ENCODE measurements at regions not wholly inside any gene's neighbourhood (a gene's known extent, or its start where the extent isn't known, plus 50 kb on each side); places are given as distances from the start of the nearest gene placed in this dataset.
A peak's percentile ranks its signal among the peaks of the same experiment; 100 is the strongest.

- Histone ChIP-seq H3K4me1 (replicated peaks in 1 of 2) (peaks cover 0 to 10% of the 10 kb centered on the region in 2 donors), H3K27ac (no peak overlapping the region), H3K4me3 (no peak overlapping the region)
- in situ Hi-C loops (cut with MboI; ENCODE audit: low pct_unique_long_range_greater_than_20kb in 2 of 9, low sequenced_read_pairs in 9 of 9, unreplicated experiment in 9 of 9) = loop anchor here in 4 of 9 experiments (25.0 kb wide), 2 partner anchors 403 to 953 kb away; partner anchors contain the start of gene C1orf94 (in 1 of the 4)
- 0 to 62% (median 31%) methylated on average over 1 to 3 of the region's 4 CpGs; no CpG with 5 or more reads in 2 of the 10 experiments for WGBS, 10 experiments
- peak in 5 of 8 experiments; percentile 88 to 96 (median 92) for ATAC-seq (replicated peaks in 6 of 8)
These were observed 164.6 kb upstream of the GJB5 start for GRCh38 chr1:34590211-34590623.

- peak in 3 of 8 experiments; percentile 55 to 90 (median 55) for ATAC-seq (replicated peaks in 6 of 8)
- H3K4me3 ChIP-seq = no peak overlapping the region
- peaks cover 0 to 10% of the 10 kb centered on the region in 2 donors for H3K4me1 ChIP-seq (replicated peaks in 1 of 2)
- WGBS, 10 experiments = 0 to 85% (median 51%) methylated on average over 1 to 4 of the region's 4 CpGs; no CpG with 5 or more reads in 2 of the 10 experiments
- in situ Hi-C loops (cut with MboI; ENCODE audit: low pct_unique_long_range_greater_than_20kb in 2 of 9, low sequenced_read_pairs in 9 of 9, unreplicated experiment in 9 of 9) = loop anchor here in 4 of 9 experiments (25.0 kb wide), 2 partner anchors 405 to 955 kb away; partner anchors contain the start of gene C1orf94 (in 1 of the 4)
- H3K27ac ChIP-seq = no peak overlapping the region
These were observed 162.9 kb upstream of the GJB5 start for GRCh38 chr1:34591751-34592629.

GRCh38 chr1:34597877-34598514 lies 156.9 kb upstream of the GJB5 start:
- ATAC-seq (replicated peaks in 6 of 8) = peak; percentile 92 to 100 (median 98)
- in situ Hi-C loops (cut with MboI; ENCODE audit: low pct_unique_long_range_greater_than_20kb in 2 of 9, low sequenced_read_pairs in 9 of 9, unreplicated experiment in 9 of 9) = loop anchor here in 4 of 9 experiments (25.0 kb wide), 2 partner anchors 411 to 961 kb away; partner anchors contain the start of gene C1orf94 (in 1 of the 4)

GRCh38 chr1:34602907-34603306 lies 151.9 kb upstream of the GJB5 start:
- 17 to 100% (median 74%) methylated on average over 1 to 6 of the region's 6 CpGs; no CpG with 5 or more reads in 5 of the 10 experiments for WGBS, 10 experiments

More at GRCh38 chr1:34597877-34598514, 156.9 kb upstream of the GJB5 start:
- no peaks in the 10 kb centered on the region for H3K4me1 ChIP-seq (replicated peaks in 1 of 2)
- no peak overlapping the region for H3K4me3 ChIP-seq
- 0 to 100% (median 31%) methylated on average over 1 to 5 of the region's 5 CpGs; no CpG with 5 or more reads in 2 of the 10 experiments for WGBS, 10 experiments
- H3K27ac ChIP-seq = no peak overlapping the region

GRCh38 chr1:34603594-34603993 lies 151.3 kb upstream of the GJB5 start:
- 0 to 90% (median 60%) methylated on average over 1 to 2 of the region's 2 CpGs; no CpG with 5 or more reads in 2 of the 10 experiments for WGBS, 10 experiments
- no peak overlapping the region for H3K4me3 ChIP-seq
- in situ Hi-C loops (cut with MboI; ENCODE audit: low pct_unique_long_range_greater_than_20kb in 2 of 9, low sequenced_read_pairs in 9 of 9, unreplicated experiment in 9 of 9) = loop anchor here in 1 of 9 experiments (25.0 kb wide), 1 partner anchor 966 kb away; no protein-coding TSS in a partner anchor
- no peak overlapping the region for H3K27ac ChIP-seq
- H3K4me1 ChIP-seq (replicated peaks in 1 of 2) = no peaks in the 10 kb centered on the region
- ATAC-seq (replicated peaks in 6 of 8) = no peak

More at GRCh38 chr1:34602907-34603306, 151.9 kb upstream of the GJB5 start:
- Histone ChIP-seq H3K27ac (no peak overlapping the region), H3K4me1 (replicated peaks in 1 of 2) (no peaks in the 10 kb centered on the region), H3K4me3 (no peak overlapping the region)
- no peak for ATAC-seq (replicated peaks in 6 of 8)
- in situ Hi-C loops (cut with MboI; ENCODE audit: low pct_unique_long_range_greater_than_20kb in 2 of 9, low sequenced_read_pairs in 9 of 9, unreplicated experiment in 9 of 9) = loop anchor here in 1 of 9 experiments (25.0 kb wide), 1 partner anchor 966 kb away; no protein-coding TSS in a partner anchor

DNA sequence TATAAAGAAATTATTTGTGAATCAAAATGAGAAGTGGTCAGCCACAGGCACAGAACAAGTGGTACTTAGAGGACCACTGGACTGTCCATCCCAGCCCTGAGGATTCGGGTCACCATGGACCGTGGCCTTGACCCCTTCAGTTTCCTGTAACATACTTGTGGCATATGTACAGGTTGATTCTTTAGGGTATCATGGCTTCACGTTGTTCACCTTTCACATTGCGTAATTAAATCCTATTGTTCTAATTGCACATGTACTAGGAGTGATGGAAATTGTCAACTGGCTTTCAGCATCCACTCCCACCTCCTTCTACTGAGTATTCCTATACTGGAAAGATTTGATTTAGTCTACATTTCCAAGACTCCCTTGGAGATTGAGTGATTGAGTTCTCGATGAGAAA lies 148.3 kb upstream of the GJB5 start:
- 0 to 90% (median 51%) methylated on average over 1 to 5 of the region's 5 CpGs; no CpG with 5 or more reads in 2 of the 10 experiments for WGBS, 10 experiments
- no peak for ATAC-seq (replicated peaks in 6 of 8)
- H3K27ac ChIP-seq = no peak overlapping the region

DNA sequence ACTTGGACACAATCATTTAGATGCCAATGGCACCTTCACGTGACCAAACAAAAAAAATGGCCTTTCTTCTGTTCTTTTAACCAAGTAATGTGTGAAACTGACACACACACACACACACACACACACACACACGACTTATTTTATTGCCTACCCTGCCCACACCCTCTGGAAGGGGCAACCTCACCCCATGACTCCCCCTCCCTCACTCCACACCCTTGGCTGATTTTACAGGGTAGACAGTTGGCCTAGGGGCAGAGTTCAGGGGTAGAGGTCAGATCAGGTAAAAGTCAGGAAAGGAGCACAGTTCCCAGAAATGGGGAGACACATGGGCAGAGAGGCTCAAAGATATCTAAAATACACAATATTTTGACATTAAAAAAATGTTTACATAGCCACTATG lies 144.8 kb upstream of the GJB5 start:
- in situ Hi-C loops (cut with MboI; ENCODE audit: low pct_unique_long_range_greater_than_20kb in 2 of 9, low sequenced_read_pairs in 9 of 9, unreplicated experiment in 9 of 9) = loop anchor here in 1 of 9 experiments (25.0 kb wide), 1 partner anchor 973 kb away; no protein-coding TSS in a partner anchor
- no peak for ATAC-seq (replicated peaks in 6 of 8)
- WGBS, 10 experiments = 0 to 75% (median 34%) methylated on average over 1 to 2 of the region's 2 CpGs; no CpG with 5 or more reads in 6 of the 10 experiments
- no peak overlapping the region for H3K4me3 ChIP-seq
- H3K4me1 ChIP-seq (replicated peaks in 1 of 2) = peaks cover 0 to 18% of the 10 kb centered on the region in 2 donors
- H3K27ac ChIP-seq = no peak overlapping the region

More for the DNA sequence above, 148.3 kb upstream of the GJB5 start:
- Histone ChIP-seq H3K4me3 (no peak overlapping the region), H3K4me1 (replicated peaks in 1 of 2) (peaks cover 0 to 12% of the 10 kb centered on the region in 2 donors)
- in situ Hi-C loops (cut with MboI; ENCODE audit: low pct_unique_long_range_greater_than_20kb in 2 of 9, low sequenced_read_pairs in 9 of 9, unreplicated experiment in 9 of 9) = loop anchor here in 1 of 9 experiments (25.0 kb wide), 1 partner anchor 969 kb away; no protein-coding TSS in a partner anchor

DNA sequence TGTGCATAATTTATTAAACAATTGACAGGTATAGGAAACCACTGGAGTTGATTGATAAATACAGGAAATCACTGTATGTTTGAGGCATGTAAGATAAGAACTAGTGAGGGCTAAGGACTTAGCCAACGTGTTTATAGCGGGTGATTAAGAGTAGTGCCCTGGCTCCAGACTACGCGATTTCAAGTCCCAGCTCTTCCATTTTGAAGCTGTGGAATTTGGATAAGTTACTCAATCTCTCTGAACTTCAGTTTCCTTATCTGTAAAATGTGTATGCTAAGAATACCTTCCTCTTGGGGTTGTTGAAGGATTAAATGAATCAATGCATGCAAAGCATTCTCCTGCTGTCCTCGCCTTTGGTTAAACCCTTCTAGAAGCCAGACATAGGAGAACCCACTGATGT lies 143.3 kb upstream of the GJB5 start:
- in situ Hi-C loops (cut with MboI; ENCODE audit: low pct_unique_long_range_greater_than_20kb in 2 of 9, low sequenced_read_pairs in 9 of 9, unreplicated experiment in 9 of 9) = loop anchor here in 1 of 9 experiments (25.0 kb wide), 1 partner anchor 974 kb away; no protein-coding TSS in a partner anchor

DNA sequence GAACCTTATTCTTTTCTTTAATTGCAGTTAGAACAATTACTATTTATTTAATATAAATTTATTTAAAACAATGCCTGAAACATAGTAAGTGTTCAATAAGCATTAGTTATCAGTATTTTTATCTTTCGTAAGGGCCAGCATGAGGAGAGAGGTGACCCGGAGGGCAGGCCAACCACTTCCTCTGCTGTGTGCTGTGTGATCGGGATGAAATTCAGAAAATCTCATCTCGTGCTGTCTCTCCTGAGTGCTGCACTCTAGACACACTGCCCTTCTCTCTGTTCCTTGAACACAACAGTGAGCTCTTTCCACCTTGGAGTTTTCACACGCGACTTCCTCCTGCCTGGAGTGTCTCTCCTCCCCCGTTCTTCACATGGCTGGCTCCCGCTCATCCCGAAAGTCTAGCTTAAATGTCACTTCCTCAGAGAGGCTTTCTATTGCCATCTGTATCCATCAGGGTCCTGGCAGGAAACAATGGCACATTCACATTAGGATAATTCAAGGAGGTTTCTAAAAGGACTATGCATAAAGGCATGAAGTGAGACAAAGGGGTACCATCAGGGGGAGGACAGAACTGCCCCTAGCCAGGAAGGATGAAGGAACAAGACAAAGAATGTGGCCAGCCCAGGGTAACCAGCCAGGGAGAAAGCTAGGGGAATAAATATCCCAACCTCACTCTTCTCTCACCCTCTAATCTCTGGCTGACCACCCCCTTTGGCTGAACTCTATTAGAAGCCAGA lies 142.6 kb upstream of the GJB5 start:
- no peak overlapping the region for H3K27ac ChIP-seq
- 35 to 83% (median 57%) methylated on average over 1 to 9 of the region's 9 CpGs; no CpG with 5 or more reads in 1 of the 10 experiments for WGBS, 10 experiments
- in situ Hi-C loops (cut with MboI; ENCODE audit: low pct_unique_long_range_greater_than_20kb in 2 of 9, low sequenced_read_pairs in 9 of 9, unreplicated experiment in 9 of 9) = loop anchor here in 1 of 9 experiments (25.0 kb wide), 1 partner anchor 975 kb away; no protein-coding TSS in a partner anchor
- H3K4me1 ChIP-seq (replicated peaks in 1 of 2) = peaks cover 0 to 18% of the 10 kb centered on the region in 2 donors
- H3K4me3 ChIP-seq = no peak overlapping the region
- peak in 5 of 8 experiments; percentile 31 to 73 (median 60) for ATAC-seq (replicated peaks in 6 of 8)

More for the DNA sequence above, 143.3 kb upstream of the GJB5 start:
- WGBS, 10 experiments = 14 to 100% (median 90%) methylated on average over 1 to 5 of the region's 5 CpGs; no CpG with 5 or more reads in 1 of the 10 experiments
- Histone ChIP-seq H3K27ac (no peak overlapping the region), H3K4me3 (no peak overlapping the region), H3K4me1 (replicated peaks in 1 of 2) (peaks cover 0 to 18% of the 10 kb centered on the region in 2 donors)
- ATAC-seq (replicated peaks in 6 of 8) = no peak

GRCh38 chr1:34617321-34618118 lies 137.3 kb upstream of the GJB5 start:
- WGBS, 10 experiments = 10 to 92% (median 68%) methylated on average over 2 to 7 of the region's 7 CpGs; no CpG with 5 or more reads in 1 of the 10 experiments
- peak in 2 of 8 experiments; percentile 27 to 45 for ATAC-seq (replicated peaks in 6 of 8)
- in situ Hi-C loops (cut with MboI; ENCODE audit: low pct_unique_long_range_greater_than_20kb in 2 of 9, low sequenced_read_pairs in 9 of 9, unreplicated experiment in 9 of 9) = loop anchor here in 1 of 9 experiments (25.0 kb wide), 1 partner anchor 980 kb away; no protein-coding TSS in a partner anchor

DNA sequence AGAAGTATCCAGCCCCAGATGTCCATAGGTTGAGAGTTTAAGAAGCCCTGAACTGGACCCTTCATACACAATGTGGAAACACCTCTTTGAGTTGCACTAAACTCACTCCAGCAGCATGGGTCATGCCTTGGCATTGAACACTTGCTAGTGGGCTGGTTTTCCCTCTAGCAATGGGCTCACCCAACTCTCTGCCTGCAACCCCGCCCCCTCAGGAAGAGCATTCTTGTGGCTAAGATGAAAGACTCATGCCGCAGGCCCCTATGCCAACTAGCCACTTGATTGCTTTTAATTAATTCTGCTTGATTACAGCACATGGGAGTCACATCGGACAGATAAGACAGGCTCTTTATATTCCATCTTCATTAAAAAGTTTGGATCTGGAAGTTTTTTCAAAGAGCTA lies 136.5 kb upstream of the GJB5 start:
- WGBS, 10 experiments = 0 to 100% (median 62%) methylated on average over 1 to 3 of the region's 3 CpGs; no CpG with 5 or more reads in 2 of the 10 experiments
- H3K27ac ChIP-seq = no peak overlapping the region
- no peaks in the 10 kb centered on the region for H3K4me1 ChIP-seq (replicated peaks in 1 of 2)
- no peak overlapping the region for H3K4me3 ChIP-seq
- ATAC-seq (replicated peaks in 6 of 8) = no peak
- in situ Hi-C loops (cut with MboI; ENCODE audit: low pct_unique_long_range_greater_than_20kb in 2 of 9, low sequenced_read_pairs in 9 of 9, unreplicated experiment in 9 of 9) = loop anchor here in 1 of 9 experiments (25.0 kb wide), 1 partner anchor 981 kb away; no protein-coding TSS in a partner anchor

More at GRCh38 chr1:34617321-34618118, 137.3 kb upstream of the GJB5 start:
- Histone ChIP-seq H3K4me3 (no peak overlapping the region), H3K27ac (no peak overlapping the region), H3K4me1 (replicated peaks in 1 of 2) (peaks cover 0 to 2% of the 10 kb centered on the region in 2 donors)

All from motor neuron (in vitro differentiated cells).